ENCODE measurements at regions not wholly inside any gene's neighbourhood (a gene's known extent, or its start where the extent isn't known, plus 50 kb on each side); places are given as distances from the start of the nearest gene placed in this dataset.

- 1% methylated on average over 3 of the region's 3 CpGs for WGBS (ENCODE audit: insufficient coverage, low coverage, missing lambda C conversion rate)
- Histone ChIP-seq H3K36me3 (ENCODE audit: control insufficient read depth, insufficient read depth, low read length) (no peaks in the 10 kb centered on the region), H3K9me3 (replicated peaks; ENCODE audit: control insufficient read depth, insufficient read depth, low read depth, low read length) (no peaks in the 10 kb centered on the region), H3K27me3 (ENCODE audit: control insufficient read depth in 2 of 2, insufficient read depth in 2 of 2, low read length in 2 of 2) (no peaks in the 10 kb centered on the region), H3K4me1 (replicated peaks in 1 of 2; ENCODE audit: control insufficient read depth in 2 of 2, insufficient read depth in 2 of 2, low read length in 2 of 2) (no peaks in the 10 kb centered on the region), H3K9ac (ENCODE audit: insufficient read depth in 1 of 2, low read depth in 2 of 2, low read length in 2 of 2) (no peak overlapping the region), H3K79me2 (ENCODE audit: control insufficient read depth, insufficient read depth, low read length) (no peaks in the 10 kb centered on the region), H3K4me2 (ENCODE audit: insufficient read depth, low read length) (no peak overlapping the region), H3K27ac (ENCODE audit: extremely low read depth, low read depth, low read length) (no peak overlapping the region), H3K4me3 (no peak overlapping the region), H4K20me1 (replicated peaks; ENCODE audit: control insufficient read depth, insufficient read depth, low read length) (no peaks in the 10 kb centered on the region), H3K9me1 (ENCODE audit: control insufficient read depth, insufficient read depth, low read length) (no peaks in the 10 kb centered on the region), H2AFZ (ENCODE audit: low read depth, low read length) (no peak overlapping the region)
- BruUV-seq (replicated peaks) = no TSS peak
- ATAC-seq (no peak), DNase-seq (ENCODE audit: extremely low read depth in 1 of 4, low spot score in 3 of 4) (no peak), FAIRE-seq (no peak)
- POLR2A ChIA-PET = no interaction called here
- intact Hi-C loops (cut with micrococcal nuclease) (no loop called here), in situ Hi-C loops (cut with MboI) (no loop called here)
- CTCF ChIA-PET (ENCODE audit: low intra/inter-chr PET ratio) = no interaction called here
- TF ChIP-seq CREB5 (CRISPR knock-in tag; IDR thresholded peaks at IDR 0.05) (no peak), FOSL1 (tag; conservative IDR thresholded peaks at IDR 0.05) (no peak), HNRNPL (IDR thresholded peaks at IDR 0.05; ENCODE audit: low read depth, low read length) (no peak), PHF20 (IDR thresholded peaks at IDR 0.05; ENCODE audit: partially characterized antibody) (no peak), CBX3 (IDR thresholded peaks at IDR 0.05; ENCODE audit: borderline replicate concordance in 1 of 2, low read length in 2 of 2) (no peak), RFX7 (CRISPR knock-in tag; IDR thresholded peaks at IDR 0.05) (no peak), ZNF232 (CRISPR knock-in tag; IDR thresholded peaks at IDR 0.05) (no peak), TRIM28 (IDR thresholded peaks at IDR 0.05) (no peak), ZNF224 (CRISPR knock-in tag; IDR thresholded peaks at IDR 0.05) (no peak), NFXL1 (CRISPR knock-in tag; IDR thresholded peaks at IDR 0.05) (no peak)
These were observed 481.2 kb downstream of the NUP35 start for GRCh38 chr2:183605440-183605839.
